HG02973 (cell line): ENCODE measurements at regions not wholly inside any gene's neighbourhood (a gene's known extent, or its start where the extent isn't known, plus 50 kb on each side); places are given as distances from the start of the nearest gene placed in this dataset.

Source experiments
- ATAC-seq: cut with Tn5 transposase; IDR thresholded peaks from one replicate; pipeline ENCODE4 v1.9.1; 2021; ENCODE audit warnings: moderate library complexity; ENCODE audit not compliant: unreplicated experiment

- ATAC-seq: no peak
Observed at GRCh38 chr6:167731731-167732422, 94.8 kb upstream of the AFDN start.

- ATAC-seq: no peak
Observed at GRCh38 chr6:167733740-167734661, 92.7 kb upstream of the AFDN start.

GRCh38 chr6:167734662-167735083 is 92.0 kb upstream of the AFDN start:
- no peak for ATAC-seq

- ATAC-seq: no peak
Observed at GRCh38 chr6:167735084-167735950, 91.4 kb upstream of the AFDN start.

GRCh38 chr6:167735951-167736288 is 90.8 kb upstream of the AFDN start:
- no peak for ATAC-seq

- ATAC-seq: no peak
Observed at GRCh38 chr6:167736486-167737204, 90.1 kb upstream of the AFDN start.

GRCh38 chr6:167737205-167737830 is 89.4 kb upstream of the AFDN start:
- ATAC-seq: no peak

GRCh38 chr6:167738386-167738785 is 88.3 kb upstream of the AFDN start:
- no peak for ATAC-seq

GRCh38 chr6:167739721-167740475 is 86.8 kb upstream of the AFDN start:
- ATAC-seq: no peak

- no peak for ATAC-seq
Observed at GRCh38 chr6:167742719-167743303, 83.9 kb upstream of the AFDN start.

- ATAC-seq: no peak
Observed at GRCh38 chr6:167744681-167745669, 81.7 kb upstream of the AFDN start.

- no peak for ATAC-seq
Observed at GRCh38 chr6:167745670-167746389, 80.9 kb upstream of the AFDN start.

- ATAC-seq: no peak
Observed at GRCh38 chr6:167746390-167746907, 80.3 kb upstream of the AFDN start.

GRCh38 chr6:167746975-167747374 is 79.7 kb upstream of the AFDN start:
- no peak for ATAC-seq

GRCh38 chr6:167747645-167748044 is 79.1 kb upstream of the AFDN start:
- no peak for ATAC-seq

- ATAC-seq: no peak
Observed at GRCh38 chr6:167748046-167748445, 78.7 kb upstream of the AFDN start.
